Upper lobe of left lung (tissue), 6 donors: ENCODE measurements at regions not wholly inside any gene's neighbourhood (a gene's known extent, or its start where the extent isn't known, plus 50 kb on each side); places are given as distances from the start of the nearest gene placed in this dataset.
A peak's percentile ranks its signal among the peaks of the same experiment; 100 is the strongest.

Experiments used
- ATAC-seq, 2 donors: fragments of 200-7000 bp; cut with Tn5 transposase; one replicate each; pipeline ENCODE4 v1.9.1; 2022; ENCODE audit warnings: mild to moderate bottlenecking in 2 of 2, moderate library complexity in 2 of 2; ENCODE audit not compliant: low FRiP score in 2 of 2
- DNase-seq, 2 donors: peaks; one replicate each; pipeline ENCODE4 v3.0.0-alpha.2; 2019 to 2020
- H3K27ac ChIP-seq, 4 donors: fragments of 200-600 bp; sonication (generic); one replicate each; pipeline ENCODE4 v1.5.1; 2016 to 2019
- H3K27me3 ChIP-seq, 4 donors: fragments of 200-600 bp; sonication (generic); one replicate each; pipeline ENCODE4 v1.5.1; 2017 to 2019
- H3K36me3 ChIP-seq, 4 donors: fragments of 200-600 bp; sonication (generic); one replicate each; pipeline ENCODE4 v1.5.1; 2016 to 2019
- H3K4me1 ChIP-seq, 4 donors: fragments of 200-600 bp; sonication (generic); one replicate each; pipeline ENCODE4 v1.5.1; 2018 to 2019
- H3K4me3 ChIP-seq, 4 donors: fragments of 200-600 bp; sonication (generic); one replicate each; pipeline ENCODE4 v1.5.1; 2017 to 2019; ENCODE audit warnings: mild to moderate bottlenecking in 2 of 4, moderate library complexity in 1 of 4
- H3K9me3 ChIP-seq, 4 donors: fragments of 200-600 bp; sonication (generic); one replicate each; pipeline ENCODE4 v1.5.1; 2018 to 2019
- CTCF ChIP-seq, 6 experiments: fragments of 450-650 bp in 4 of 6; fragments of 200-600 bp in 2 of 6; sonication (generic) in 2 of 6; IDR thresholded peaks; one replicate each; pipeline ENCODE4 v1.5.1; 2016 to 2019; ENCODE audit warnings: antibody characterized with exemption in 6 of 6
- EP300 ChIP-seq, 4 donors: sonication (generic); formaldehyde crosslinking; IDR thresholded peaks; one replicate each; pipeline ENCODE4 v1.5.1; 2017; ENCODE audit warnings: antibody characterized with exemption in 4 of 4, control low read depth in 2 of 4
- POLR2A ChIP-seq, 4 donors: fragments of 450-650 bp; IDR thresholded peaks; one replicate each; pipeline ENCODE4 v1.5.1; 2016 to 2017; ENCODE audit warnings: antibody characterized with exemption in 4 of 4, mild to moderate bottlenecking in 2 of 4
- POLR2AphosphoS5 ChIP-seq, 2 donors: sonication (generic); formaldehyde crosslinking; IDR thresholded peaks; one replicate each; pipeline ENCODE4 v1.5.1; 2017; ENCODE audit warnings: antibody characterized with exemption in 2 of 2
- WGBS, 2 donors: methylation state at CpG; one replicate each; pipeline ENCODE4 v1.1.5; 2017 to 2018; 5-methylcytosine and 5-hydroxymethylcytosine counted together
- donor health status: DM: no; HTN: no; CAD: no; lungs with moderate emphysema.
- donor health status: DM: no; HTN: yes; CAD: no; lungs with severe emphysema.

GRCh38 chr2:200148366-200148765 is 158.1 kb upstream of the SPATS2L start:
- 86 to 90% methylated on average over 2 of the region's 2 CpGs for WGBS, 2 donors
- Histone ChIP-seq H3K27me3 (no peaks in the 10 kb centered on the region), H3K4me3 (no peak overlapping the region), H3K9me3 (peaks cover 5 to 9% (median 6%) of the 10 kb centered on the region in 4 donors), H3K27ac (no peak overlapping the region), H3K36me3 (no peaks in the 10 kb centered on the region), H3K4me1 (no peaks in the 10 kb centered on the region)
- ATAC-seq: no peak
- TF ChIP-seq EP300 (IDR thresholded peaks at IDR 0.05) (no peak), CTCF (IDR thresholded peaks at IDR 0.05) (no peak), POLR2AphosphoS5 (IDR thresholded peaks at IDR 0.05) (no peak)
- no peak for DNase-seq

GRCh38 chr2:200150411-200151086 is 155.9 kb upstream of the SPATS2L start:
- Histone ChIP-seq H3K27me3 (no peaks in the 10 kb centered on the region), H3K4me3 (no peak overlapping the region), H3K27ac (no peak overlapping the region), H3K36me3 (no peaks in the 10 kb centered on the region), H3K4me1 (no peaks in the 10 kb centered on the region), H3K9me3 (peaks cover 0 to 9% (median 6%) of the 10 kb centered on the region in 4 donors)
- WGBS, 2 donors: 81 to 93% methylated on average over 1 of the region's 1 CpG
- ATAC-seq: no peak
- TF ChIP-seq POLR2A (IDR thresholded peaks at IDR 0.05): no peak
- DNase-seq: no peak

GRCh38 chr2:200155652-200156051 is 150.8 kb upstream of the SPATS2L start:
- Histone ChIP-seq H3K27me3 (no peaks in the 10 kb centered on the region), H3K4me1 (peaks cover 0 to 8% (median 0%) of the 10 kb centered on the region in 4 donors), H3K27ac (no peak overlapping the region), H3K36me3 (no peaks in the 10 kb centered on the region), H3K9me3 (peaks cover 0 to 6% (median 2%) of the 10 kb centered on the region in 4 donors), H3K4me3 (no peak overlapping the region)
- ATAC-seq: no peak
- 75 to 81% methylated on average over 3 of the region's 3 CpGs for WGBS, 2 donors
- no peak for TF ChIP-seq CTCF (IDR thresholded peaks at IDR 0.05)
- TF ChIP-seq POLR2A (IDR thresholded peaks at IDR 0.05): no peak
- no peak for TF ChIP-seq POLR2AphosphoS5 (IDR thresholded peaks at IDR 0.05)
- TF ChIP-seq EP300 (IDR thresholded peaks at IDR 0.05): no peak
- no peak for DNase-seq

GRCh38 chr2:200156166-200156835 is 150.2 kb upstream of the SPATS2L start:
- Histone ChIP-seq H3K4me1 (peaks cover 0 to 8% (median 0%) of the 10 kb centered on the region in 4 donors), H3K27ac (no peak overlapping the region), H3K27me3 (no peaks in the 10 kb centered on the region), H3K4me3 (peak overlapping the region in 3 of 4 donors; percentile 11 to 32 (median 23)), H3K9me3 (no peaks in the 10 kb centered on the region), H3K36me3 (no peaks in the 10 kb centered on the region)
- TF ChIP-seq EP300 (IDR thresholded peaks at IDR 0.05): peak in 1 of 4 donors; percentile 47
- no peak for TF ChIP-seq POLR2A (IDR thresholded peaks at IDR 0.05)
- TF ChIP-seq POLR2AphosphoS5 (IDR thresholded peaks at IDR 0.05): no peak
- no peak for TF ChIP-seq CTCF (IDR thresholded peaks at IDR 0.05)
- DNase-seq: peak in 1 of 2 donors; percentile 33
- ATAC-seq: peak in 1 of 2 donors; percentile 84
- WGBS, 2 donors: 49 to 61% methylated on average over 5 of the region's 5 CpGs

GRCh38 chr2:200158647-200159356 is 147.7 kb upstream of the SPATS2L start:
- whole genome bisulfite sequencing, 2 donors: 26 to 33% methylated on average over 1 of the region's 1 CpG
- TF ChIP-seq EP300 (IDR thresholded peaks at IDR 0.05) (no peak), POLR2A (IDR thresholded peaks at IDR 0.05) (no peak), CTCF (IDR thresholded peaks at IDR 0.05) (no peak), POLR2AphosphoS5 (IDR thresholded peaks at IDR 0.05) (no peak)

More at GRCh38 chr2:200158647-200159356, 147.7 kb upstream of the SPATS2L start:
- no peaks in the 10 kb centered on the region for H3K9me3 ChIP-seq
- no peaks in the 10 kb centered on the region for H3K36me3 ChIP-seq
- H3K27me3 ChIP-seq: no peaks in the 10 kb centered on the region
- H3K4me3 ChIP-seq: no peak overlapping the region
- no peak overlapping the region for H3K27ac ChIP-seq
- ATAC-seq (no peak), DNase-seq (no peak)
- H3K4me1 ChIP-seq: peaks cover 0 to 8% (median 0%) of the 10 kb centered on the region in 4 donors
